Putamen (tissue), 1 donor: ENCODE measurements at regions not wholly inside any gene's neighbourhood (a gene's known extent, or its start where the extent isn't known, plus 50 kb on each side); places are given as distances from the start of the nearest gene placed in this dataset.
"Not testable (repeated sequence)": the region's sequence is repeated elsewhere in the genome, so short reads cannot be mapped to it uniquely, and the experiment has no call there.

Experiments
- DNase-seq: peaks from one replicate; pipeline ENCODE4 v3.0.0-alpha.2; 2016; ENCODE audit warnings: low spot score

DNA sequence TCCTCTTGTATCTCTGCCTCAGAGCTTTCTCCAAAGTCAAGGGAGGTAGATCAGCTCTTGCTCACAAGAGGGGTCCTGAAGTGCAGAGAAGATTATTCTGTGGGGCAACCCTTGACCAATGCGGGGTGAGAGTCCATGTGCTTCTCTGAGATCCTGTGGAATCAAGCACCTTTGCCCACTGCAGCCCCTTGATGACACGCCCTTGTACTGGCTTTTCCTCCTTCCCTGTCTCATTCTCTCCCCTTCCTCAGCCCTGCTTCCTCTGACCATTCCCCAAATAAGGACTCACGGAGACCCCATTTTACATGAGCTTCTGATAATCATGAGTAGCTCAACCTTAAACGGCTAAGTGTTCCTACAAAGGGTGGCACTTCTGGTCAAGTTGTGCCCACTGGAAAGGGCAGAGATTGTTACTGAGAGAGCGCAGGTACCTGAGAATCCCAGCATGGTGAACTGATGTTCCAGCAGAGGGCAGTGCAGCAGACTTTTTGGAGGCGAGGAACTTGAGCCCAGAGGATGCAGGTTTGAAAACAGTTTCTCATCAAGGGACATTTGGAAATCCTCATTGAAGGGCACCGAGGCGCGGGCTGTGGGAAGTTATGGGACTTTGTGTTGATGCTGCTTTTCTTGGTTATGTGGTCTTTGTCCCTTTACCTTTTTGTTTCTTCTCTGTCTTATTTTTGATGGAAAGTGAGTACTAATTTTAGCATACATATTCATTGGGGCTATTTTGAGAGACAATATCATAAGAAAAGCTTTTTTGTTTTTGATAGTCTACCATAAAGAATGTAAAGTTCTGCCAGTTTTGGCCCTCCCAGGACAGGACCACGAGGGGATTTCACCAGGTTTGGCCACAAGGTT is 201.3 kb downstream of the RBM46 start:
- DNase-seq = peak; percentile 33

- no peak for DNase-seq
Observed at GRCh38 chr4:154983714-154984113, 202.6 kb downstream of the RBM46 start.

DNA sequence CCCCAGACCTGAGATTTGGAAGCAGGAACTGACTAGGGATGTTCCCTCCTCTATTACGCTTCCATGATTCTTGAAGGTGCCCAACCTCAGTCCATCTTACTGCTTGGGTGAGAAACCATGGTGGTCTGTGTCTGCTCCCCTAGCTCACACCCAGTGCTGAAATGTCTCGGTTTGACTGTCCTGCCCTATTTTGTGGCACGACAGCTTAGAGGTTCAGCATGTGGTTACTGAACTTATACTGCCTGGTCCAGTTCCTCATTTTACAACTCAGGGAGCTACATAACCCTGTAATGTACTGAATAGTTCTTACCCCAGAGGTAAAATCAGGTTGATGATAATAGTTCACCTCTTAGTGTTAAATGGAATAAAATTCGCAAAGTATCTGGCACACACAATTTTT is 203.1 kb downstream of the RBM46 start:
- no peak for DNase-seq

GRCh38 chr4:154984616-154985015 is 203.5 kb downstream of the RBM46 start:
- no peak for DNase-seq

DNA sequence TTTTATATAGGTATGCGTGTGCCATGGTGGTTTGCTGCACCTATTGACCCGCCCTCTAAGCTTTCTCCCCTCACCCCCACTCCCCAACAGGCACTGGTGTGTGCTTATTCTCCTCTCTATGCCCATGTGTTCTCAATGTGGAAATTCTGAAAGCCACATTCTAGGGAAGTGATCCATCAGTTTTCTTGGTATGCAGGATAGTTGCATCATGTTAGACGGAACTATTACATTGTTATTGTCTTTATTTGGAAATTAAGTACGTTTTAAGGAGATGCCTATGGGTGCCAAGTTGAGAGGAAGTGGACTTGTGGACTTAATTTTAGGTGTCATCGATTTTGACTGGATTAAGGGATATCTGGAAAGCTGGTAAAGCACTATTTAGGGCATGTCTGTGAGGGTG is 204.6 kb downstream of the RBM46 start:
- DNase-seq = no peak

GRCh38 chr4:154988511-154988910 is 207.4 kb downstream of the RBM46 start:
- DNase-seq = no peak

GRCh38 chr4:154989511-154989910 is 208.4 kb downstream of the RBM46 start:
- no peak for DNase-seq

- not testable (repeated sequence) for DNase-seq
Observed at GRCh38 chr4:154997866-154998265, 210.6 kb upstream of the NPY2R start.

DNA sequence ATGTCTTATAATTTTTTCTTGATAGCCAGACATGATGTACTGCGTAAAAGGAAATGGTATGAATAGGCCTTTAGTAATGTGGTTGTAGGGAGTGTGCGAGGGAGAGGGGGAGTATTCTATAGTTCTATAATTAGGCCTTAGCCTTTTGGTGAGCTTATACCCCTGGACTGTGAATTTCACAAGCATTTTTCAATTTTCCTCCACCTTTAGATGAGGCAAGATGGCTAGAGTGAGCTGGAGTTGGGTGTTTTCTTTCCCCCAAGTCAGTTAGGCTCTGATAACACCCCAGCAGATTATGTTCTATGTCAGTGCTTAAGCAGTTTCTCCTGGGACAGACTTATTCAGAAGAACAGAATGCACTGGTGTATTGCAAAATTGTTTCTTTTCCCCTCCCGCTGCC is 210.2 kb upstream of the NPY2R start:
- DNase-seq = no peak

DNA sequence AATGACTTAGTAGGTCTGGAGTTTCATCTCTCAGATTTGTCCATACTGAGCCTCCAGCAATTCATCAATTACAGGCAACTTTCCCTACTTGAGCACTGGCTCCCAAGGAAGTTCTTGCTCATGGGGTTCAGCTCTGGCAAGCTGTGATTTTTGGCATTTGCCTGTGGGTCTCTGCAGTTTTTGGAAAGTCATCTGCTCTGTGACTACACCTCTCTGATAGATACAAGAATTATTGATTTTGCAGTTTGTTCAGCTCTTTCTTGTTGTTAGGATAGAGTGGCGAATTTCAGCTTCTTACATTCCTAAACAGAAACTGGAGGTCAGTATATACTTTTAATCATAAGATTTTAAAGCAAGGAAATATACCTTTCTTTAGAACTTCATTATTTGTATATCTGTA is 209.7 kb upstream of the NPY2R start:
- no peak for DNase-seq

DNA sequence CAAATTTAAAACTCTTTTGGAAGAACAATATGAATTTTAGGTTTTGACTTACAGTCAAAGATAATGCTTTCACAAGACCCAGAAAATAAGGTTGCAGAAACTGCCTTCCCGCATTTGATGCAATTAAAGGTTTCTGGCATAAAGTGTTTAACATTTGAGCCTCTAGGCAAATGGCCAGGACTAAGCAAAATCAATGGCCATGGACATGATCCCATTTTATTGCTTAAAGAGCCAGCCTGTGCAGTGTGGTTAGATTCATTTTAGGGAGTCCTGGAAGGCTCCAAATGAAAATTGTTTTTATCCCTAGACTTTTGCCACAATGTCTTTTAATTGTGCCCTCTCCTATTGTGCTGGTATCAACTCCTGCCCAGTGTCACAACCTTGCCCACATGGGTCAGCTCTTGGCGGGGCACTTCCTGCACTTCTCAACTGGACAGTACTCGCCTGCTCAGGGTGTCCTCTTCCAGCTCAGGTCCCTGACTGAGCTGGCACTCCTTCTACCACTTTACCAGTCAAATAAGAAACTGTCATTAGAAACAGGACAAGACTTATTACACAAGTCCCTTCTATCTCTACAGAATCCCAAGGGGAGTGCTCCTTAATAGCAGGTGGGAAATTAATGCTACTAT is 208.4 kb upstream of the NPY2R start:
- no peak for DNase-seq

DNA sequence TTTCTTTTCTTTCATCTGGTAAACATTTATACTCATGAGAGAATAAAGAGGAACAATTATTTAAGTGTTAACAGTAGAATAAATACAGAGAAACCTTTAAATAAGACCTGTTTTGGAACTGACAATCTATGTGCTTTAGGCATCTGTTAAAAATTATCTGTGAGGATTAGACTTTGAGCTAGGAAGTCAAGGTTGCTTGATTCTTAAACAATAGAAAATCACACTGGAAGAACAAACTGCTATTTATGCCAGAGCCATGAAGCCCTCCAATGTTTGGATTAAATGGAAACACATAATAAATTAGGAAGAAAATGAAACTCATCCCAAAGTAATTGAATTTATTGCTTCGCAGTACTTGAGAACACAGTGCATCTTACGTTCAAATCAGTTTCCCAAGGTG is 207.2 kb upstream of the NPY2R start:
- DNase-seq = no peak

GRCh38 chr4:155005395-155006090 is 202.9 kb upstream of the NPY2R start:
- DNase-seq = no peak

- DNase-seq = no peak
Observed at GRCh38 chr4:155007660-155008176, 200.7 kb upstream of the NPY2R start.

- no peak for DNase-seq
Observed at GRCh38 chr4:155008389-155008788, 200.0 kb upstream of the NPY2R start.

- no peak for DNase-seq
Observed at GRCh38 chr4:155009288-155009687, 199.1 kb upstream of the NPY2R start.

DNA sequence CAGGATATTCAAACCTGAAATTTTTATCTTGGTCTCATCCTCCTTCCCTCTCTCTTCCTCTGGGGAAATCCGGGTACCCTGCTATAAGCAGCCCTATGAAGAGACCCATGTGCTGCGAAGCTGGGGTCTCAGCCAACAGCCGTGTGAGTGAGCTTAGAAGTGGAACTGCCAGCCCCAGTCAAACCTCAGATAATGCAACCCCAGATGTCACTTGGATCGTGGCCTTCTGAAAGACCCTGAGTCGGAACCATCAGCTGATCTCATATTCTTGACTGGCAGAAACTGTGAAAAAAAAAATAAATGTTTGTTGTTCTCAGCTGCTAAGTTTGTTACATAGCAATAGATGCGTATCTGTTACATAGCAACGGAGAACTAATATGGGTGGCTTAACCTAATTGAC is 198.1 kb upstream of the NPY2R start:
- DNase-seq = no peak

GRCh38 chr4:155011163-155011780 is 197.2 kb upstream of the NPY2R start:
- DNase-seq = no peak

DNA sequence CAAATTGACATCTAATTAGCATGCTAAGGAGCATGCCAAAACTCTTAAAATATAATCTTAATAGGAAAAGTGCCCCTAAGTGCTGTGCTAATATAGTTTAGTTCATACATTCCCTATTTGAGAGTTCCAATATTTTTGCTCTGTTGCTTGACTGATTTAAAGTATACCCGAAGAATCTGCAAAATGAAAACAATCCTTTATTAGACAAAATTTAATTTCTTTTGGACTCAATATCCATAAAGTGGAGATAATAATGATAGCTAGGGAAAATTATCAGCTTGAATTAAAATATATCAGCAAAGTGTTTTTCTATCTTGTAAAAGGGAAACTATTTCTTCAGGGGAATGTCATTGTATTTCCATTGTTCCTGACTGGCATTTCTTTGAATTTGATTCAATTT is 196.0 kb upstream of the NPY2R start:
- no peak for DNase-seq

DNA sequence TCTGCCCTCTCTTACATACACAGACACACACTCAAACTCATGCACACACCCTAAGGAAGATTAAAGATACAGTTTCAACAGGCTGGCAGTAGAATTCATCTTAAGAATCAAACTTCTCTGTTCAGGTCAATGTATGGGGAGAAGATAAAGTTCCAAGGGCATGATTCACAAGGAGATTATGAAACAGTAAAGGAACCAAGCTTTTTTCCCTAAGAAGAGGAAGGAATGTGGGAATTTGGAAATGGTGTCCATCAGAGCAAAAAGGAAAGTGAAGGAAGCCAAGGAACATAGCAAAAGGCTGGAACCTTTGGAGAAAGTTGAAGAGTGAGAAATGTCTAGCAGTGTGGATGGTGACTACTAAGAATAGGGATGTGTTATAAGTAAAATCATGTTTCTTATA is 191.0 kb upstream of the NPY2R start:
- DNase-seq = no peak

DNA sequence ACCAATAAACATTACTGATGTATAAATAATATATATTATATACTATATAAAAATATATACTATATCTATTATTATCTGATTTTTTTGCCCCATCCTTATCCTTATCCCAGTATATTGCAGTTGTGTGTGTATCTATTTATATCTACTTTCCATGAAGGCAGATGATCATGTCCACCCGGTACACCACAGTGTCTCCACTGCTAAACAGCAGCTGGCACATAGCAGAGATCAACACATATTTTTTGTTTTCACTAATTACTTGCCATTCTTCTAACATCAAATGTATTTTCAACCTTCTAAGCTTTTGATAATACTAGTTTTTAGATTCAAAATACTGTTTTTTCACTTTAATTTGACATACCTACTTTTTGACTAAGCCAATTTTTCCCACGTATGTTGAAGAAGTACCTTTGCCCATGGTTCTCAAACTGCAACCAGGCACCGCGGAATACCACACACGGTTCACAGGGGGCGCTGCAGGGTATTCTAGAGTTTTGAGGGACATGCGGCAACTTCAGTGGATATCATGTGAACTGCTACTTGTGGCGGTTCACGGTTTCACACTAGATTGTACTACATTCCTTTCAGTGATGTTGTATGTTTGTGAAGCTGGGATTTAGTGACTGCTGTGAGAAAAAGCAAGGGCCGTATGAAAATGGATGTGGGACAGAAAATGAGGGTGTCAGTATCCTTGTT is 182.5 kb upstream of the NPY2R start:
- DNase-seq = no peak

DNA sequence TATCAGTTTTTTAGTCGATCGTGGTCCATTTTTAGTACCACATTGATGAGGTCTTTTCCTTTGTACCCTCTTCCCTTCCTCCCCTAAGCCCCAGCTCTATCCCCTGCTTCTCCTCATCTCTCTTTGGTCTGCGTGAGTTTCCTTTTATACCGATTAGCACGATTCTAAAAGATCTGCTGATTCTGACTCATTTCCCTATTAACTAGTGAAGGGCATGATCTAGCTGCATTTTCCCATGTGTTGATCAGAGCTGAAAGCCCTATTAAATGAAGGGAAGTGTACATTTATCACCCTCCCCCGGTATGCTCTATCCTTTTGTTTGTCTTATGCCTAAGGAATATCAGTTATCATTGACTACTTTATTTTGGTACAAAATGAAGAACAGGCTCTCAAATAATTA is 181.7 kb upstream of the NPY2R start:
- DNase-seq = no peak
